K562 (cell line): ENCODE measurements at regions not wholly inside any gene's neighbourhood (a gene's known extent, or its start where the extent isn't known, plus 50 kb on each side); places are given as distances from the start of the nearest gene placed in this dataset.
A peak's percentile ranks its signal among the peaks of the same experiment; 100 is the strongest.

Source experiments
- ATAC-seq: fragments of 200-7000 bp; cut with Tn5 transposase; 3 replicates; pipeline ENCODE4 v1.9.1; 2020; ENCODE audit warnings: moderate library complexity
- BruUV-seq: library from RNA; stranded (reverse); fragments of 400-500 nt; replicated peaks from 2 replicates; lab custom pipeline; 2021; lab: Mats Ljungman, UMichigan
- CTCF ChIA-PET: fragments of 300-600 bp; formaldehyde crosslinking; extraction: SDS; loops from one replicate; lab custom pipeline; 2021; ENCODE audit warnings: low intra/inter-chr PET ratio; lab: Yijun Ruan, JAX
- POLR2A ChIA-PET: fragments of 300-600, 350-650 bp; sonication (Branson Sonifier 250); formaldehyde crosslinking; extraction: SDS; loops from one replicate; lab custom pipeline; 2021; ENCODE audit warnings: antibody characterized with exemption, inconsistent platforms; lab: Yijun Ruan, JAX
- DNase-seq, 4 experiments: peaks; one replicate each; pipeline versions ENCODE4 v3.0.0 to v3.0.0-alpha.2; 2011 to 2018; ENCODE audit warnings: low spot score in 3 of 4, mixed read lengths in 3 of 4; ENCODE audit errors: extremely low read depth in 1 of 4
- FAIRE-seq: peaks from 2 replicates; lab custom pipeline; 2011; peaks lifted over from hg19 to GRCh38; lab: Jason Lieb, UNC
- H2AFZ ChIP-seq: 2 replicates; pipeline ENCODE4 v1.6.0; 2011; ENCODE audit warnings: low read depth, low read length, control low read depth, inconsistent platforms
- H3K27ac ChIP-seq: fragments of 200-600 bp; 3 replicates; pipeline ENCODE4 v1.8.0; 2011; ENCODE audit warnings: low read depth, mild to moderate bottlenecking, control low read depth, inconsistent platforms, low read length, moderate library complexity, mixed read lengths; ENCODE audit errors: extremely low read depth
- H3K27me3 ChIP-seq, 2 experiments: fragments of 300-600 bp in 1 of 2; 2 replicates in 1 of 2; 3 replicates in 1 of 2; pipeline versions ENCODE4 v1.6.0 to v1.8.0; 2011; ENCODE audit warnings: inconsistent platforms in 2 of 2, low read length in 2 of 2, mild to moderate bottlenecking in 1 of 2, mixed read lengths in 1 of 2, moderate library complexity in 1 of 2; ENCODE audit not compliant: control insufficient read depth in 2 of 2, insufficient read depth in 2 of 2
- H3K36me3 ChIP-seq: fragments of 300-600 bp; 3 replicates; pipeline ENCODE4 v1.8.0; 2011; ENCODE audit warnings: mild to moderate bottlenecking, low read length, inconsistent platforms; ENCODE audit not compliant: control insufficient read depth, insufficient read depth
- H3K4me1 ChIP-seq, 2 experiments: fragments of 200-600 bp in 1 of 2; replicated peaks in 1 of 2; 2 replicates in 1 of 2; 3 replicates in 1 of 2; pipeline versions ENCODE4 v1.5.1 to v1.8.0; 2011; ENCODE audit warnings: inconsistent platforms in 2 of 2, low read length in 2 of 2, mild to moderate bottlenecking in 1 of 2, mixed read lengths in 1 of 2, moderate library complexity in 1 of 2; ENCODE audit not compliant: control insufficient read depth in 2 of 2, insufficient read depth in 2 of 2
- H3K4me2 ChIP-seq: 2 replicates; pipeline ENCODE4 v1.6.1; 2011; ENCODE audit warnings: low read length, control low read depth, inconsistent platforms, mixed read lengths; ENCODE audit not compliant: insufficient read depth
- H3K4me3 ChIP-seq: fragments of 200-600 bp; sonication (generic), shearing (Covaris generic); 2 replicates; pipeline ENCODE4 v1.5.1; 2016; ENCODE audit warnings: control low read depth, inconsistent platforms
- H3K79me2 ChIP-seq: fragments of 200-600 bp; 3 replicates; pipeline ENCODE4 v1.8.0; 2011; ENCODE audit warnings: low read length, inconsistent platforms; ENCODE audit not compliant: control insufficient read depth, insufficient read depth
- H3K9ac ChIP-seq, 2 experiments: 2 replicates each; pipeline versions ENCODE4 v1.6.0 to v1.6.1; 2011; ENCODE audit warnings: low read depth in 2 of 2, low read length in 2 of 2, control low read depth in 1 of 2, inconsistent platforms in 1 of 2, mild to moderate bottlenecking in 1 of 2, mixed read lengths in 1 of 2; ENCODE audit not compliant: insufficient read depth in 1 of 2
- H3K9me1 ChIP-seq: one replicate; pipeline ENCODE4 v1.6.0; 2011; ENCODE audit warnings: inconsistent platforms, mild to moderate bottlenecking, low read length, moderate library complexity; ENCODE audit not compliant: control insufficient read depth, insufficient read depth
- H3K9me3 ChIP-seq: replicated peaks from 2 replicates; pipeline ENCODE4 v1.5.1; 2011; ENCODE audit warnings: low read depth, low read length, inconsistent platforms; ENCODE audit not compliant: control insufficient read depth, insufficient read depth
- H4K20me1 ChIP-seq: replicated peaks from 2 replicates; pipeline ENCODE4 v1.6.1; 2011; ENCODE audit warnings: low read length, inconsistent platforms, mixed read lengths; ENCODE audit not compliant: control insufficient read depth, insufficient read depth
- ESRRA ChIP-seq: fragments of 450-650 bp; IDR thresholded peaks from 2 replicates; pipeline ENCODE4 v1.6.1; 2014; ENCODE audit warnings: low read depth, mild to moderate bottlenecking, moderate library complexity, borderline replicate concordance
- FOXJ3 ChIP-seq: sonication (generic); formaldehyde crosslinking; IDR thresholded peaks from 2 replicates; pipeline ENCODE4 v1.4.0; 2020; ENCODE audit warnings: mild to moderate bottlenecking, missing genetic modification reagents
- NBN ChIP-seq: fragments of 450-650 bp; IDR thresholded peaks from 2 replicates; pipeline ENCODE4 v1.6.1; 2016; ENCODE audit warnings: low read depth, mild to moderate bottlenecking
- RBM25 ChIP-seq: fragments of 200-400 bp; formaldehyde crosslinking; IDR thresholded peaks from 2 replicates; pipeline ENCODE4 v1.6.1; 2018; ENCODE audit warnings: low read length, low read depth, moderate library complexity; ENCODE audit not compliant: severe bottlenecking
- SRSF1 ChIP-seq: fragments of 200-400 bp; formaldehyde crosslinking; IDR thresholded peaks from 2 replicates; pipeline ENCODE4 v1.6.1; 2017; ENCODE audit warnings: mild to moderate bottlenecking, low read depth, low read length, moderate library complexity
- SRSF7 ChIP-seq: fragments of 200-400 bp; formaldehyde crosslinking; optimal IDR thresholded peaks from 2 replicates; pipeline ENCODE3; 2017; ENCODE audit warnings: mild to moderate bottlenecking, low read depth, low read length
- TBP ChIP-seq: optimal IDR thresholded peaks from 2 replicates; pipeline ENCODE3; 2011; ENCODE audit warnings: low read depth, low read length, improper control_type of control experiment
- ZNF282 ChIP-seq: sonication (generic); formaldehyde crosslinking; IDR thresholded peaks from 2 replicates; pipeline ENCODE4 v1.8.1; 2023; ENCODE audit warnings: missing genetic modification reagents
- WGBS: fragments of 100-300 bp; shearing (Covaris generic); methylation state at CpG from one replicate; pipeline ENCODE4 v1.1.6; 2016; ENCODE audit warnings: low coverage, mixed read lengths; ENCODE audit not compliant: insufficient coverage; ENCODE audit errors: missing lambda C conversion rate; 5-methylcytosine and 5-hydroxymethylcytosine counted together
- in situ Hi-C: fragments of 300-500 bp; cut with MboI; formaldehyde crosslinking; loops from 4 replicates; pipeline ENCODE4 v1.15.0; 2018; ENCODE audit warnings: inconsistent platforms, mixed read lengths
- intact Hi-C: fragments of 100-400 bp; cut with micrococcal nuclease; formaldehyde crosslinking; loops from 2 replicates; pipeline ENCODE4 v1.14.2; 2022

- TF ChIP-seq TBP (no peak), SRSF7 (no peak), ZNF282 (CRISPR knock-in tag) (no peak), SRSF1 (no peak), NBN (no peak), FOXJ3 (CRISPR knock-in tag) (no peak)
Observed at GRCh38 chr1:25041916-25042315, 111.8 kb upstream of the RUNX3 start (continued).

- ATAC-seq = no peak
- Histone ChIP-seq H3K4me3 (no peak overlapping the region), H3K4me1 (no peaks in the 10 kb centered on the region), H3K9ac (no peak overlapping the region), H3K79me2 (no peaks in the 10 kb centered on the region), H2AFZ (no peak overlapping the region), H3K27me3 (peaks cover 9 to 51% of the 10 kb centered on the region in 2 experiments; a peak in 4 of 5 replicates), H3K27ac (no peak overlapping the region), H3K9me1 (no peaks in the 10 kb centered on the region), H4K20me1 (peaks cover 9% of the 10 kb centered on the region; the same call in 1 of the 2 replicates), H3K36me3 (no peaks in the 10 kb centered on the region), H3K4me2 (no peak overlapping the region), H3K9me3 (no peaks in the 10 kb centered on the region)
- in situ Hi-C loops (no loop called here), intact Hi-C loops (no loop called here)
- TF ChIP-seq SRSF1 = no peak
- peak; percentile 53 for TF ChIP-seq RBM25
- peak; percentile 66; the same call in 1 of the 2 replicates for TF ChIP-seq ESRRA
- WGBS = 3% methylated on average over 11 of the region's 11 CpGs
- no peak for FAIRE-seq
- DNase-seq = no peak
- POLR2A ChIA-PET = interaction anchor here (0.6 to 0.7 kb wide), 2 partner anchors 16 to 168 kb away, joined by 3 read pairs; no protein-coding TSS in a partner anchor
- CTCF ChIA-PET = no interaction called here
- BruUV-seq = no TSS peak
Observed at GRCh38 chr1:25040122-25040685, 110.1 kb upstream of the RUNX3 start.
